ENCODE measurements at regions not wholly inside any gene's neighbourhood (a gene's known extent, or its start where the extent isn't known, plus 50 kb on each side); places are given as distances from the start of the nearest gene placed in this dataset.

- no peak for TF ChIP-seq CTCF (IDR thresholded peaks at IDR 0.05; ENCODE audit: control insufficient read depth, extremely low read depth, insufficient read depth)
- no peak for DNase-seq (ENCODE audit: low read depth)
- no peak overlapping the region for H3K4me3 ChIP-seq (ENCODE audit: low read depth, low read length)
These were observed 75.6 kb upstream of the KL start for GRCh38 chr13:32940601-32941000.

GRCh38 chr13:32941368-32941767, 74.9 kb upstream of the KL start:
- no peak for TF ChIP-seq CTCF (IDR thresholded peaks at IDR 0.05; ENCODE audit: control insufficient read depth, extremely low read depth, insufficient read depth)
- no peak overlapping the region for H3K4me3 ChIP-seq (ENCODE audit: low read depth, low read length)
- DNase-seq (ENCODE audit: low read depth) = no peak

- DNase-seq (ENCODE audit: low read depth) = no peak
- TF ChIP-seq CTCF (IDR thresholded peaks at IDR 0.05; ENCODE audit: control insufficient read depth, extremely low read depth, insufficient read depth) = no peak
- no peak overlapping the region for H3K4me3 ChIP-seq (ENCODE audit: low read depth, low read length)
These were observed 69.7 kb upstream of the KL start for GRCh38 chr13:32946558-32946957.

- TF ChIP-seq CTCF (IDR thresholded peaks at IDR 0.05; ENCODE audit: control insufficient read depth, extremely low read depth, insufficient read depth) = no peak
- no peak for DNase-seq (ENCODE audit: low read depth)
- no peak overlapping the region for H3K4me3 ChIP-seq (ENCODE audit: low read depth, low read length)
These were observed 68.6 kb upstream of the KL start for GRCh38 chr13:32947411-32948276.

- DNase-seq (ENCODE audit: low read depth) = no peak
- no peak overlapping the region for H3K4me3 ChIP-seq (ENCODE audit: low read depth, low read length)
- TF ChIP-seq CTCF (IDR thresholded peaks at IDR 0.05; ENCODE audit: control insufficient read depth, extremely low read depth, insufficient read depth) = no peak
These were observed 66.4 kb upstream of the KL start for GRCh38 chr13:32949820-32950219.

GRCh38 chr13:32951580-32951979, 64.6 kb upstream of the KL start:
- H3K4me3 ChIP-seq (ENCODE audit: low read depth, low read length) = no peak overlapping the region
- no peak for DNase-seq (ENCODE audit: low read depth)

More at GRCh38 chr13:32951580-32951979, 64.6 kb upstream of the KL start:
- no peak for TF ChIP-seq CTCF (IDR thresholded peaks at IDR 0.05; ENCODE audit: control insufficient read depth, extremely low read depth, insufficient read depth)
